ENCODE measurements at regions not wholly inside any gene's neighbourhood (a gene's known extent, or its start where the extent isn't known, plus 50 kb on each side); places are given as distances from the start of the nearest gene placed in this dataset.
A peak's percentile ranks its signal among the peaks of the same experiment; 100 is the strongest.

DNA sequence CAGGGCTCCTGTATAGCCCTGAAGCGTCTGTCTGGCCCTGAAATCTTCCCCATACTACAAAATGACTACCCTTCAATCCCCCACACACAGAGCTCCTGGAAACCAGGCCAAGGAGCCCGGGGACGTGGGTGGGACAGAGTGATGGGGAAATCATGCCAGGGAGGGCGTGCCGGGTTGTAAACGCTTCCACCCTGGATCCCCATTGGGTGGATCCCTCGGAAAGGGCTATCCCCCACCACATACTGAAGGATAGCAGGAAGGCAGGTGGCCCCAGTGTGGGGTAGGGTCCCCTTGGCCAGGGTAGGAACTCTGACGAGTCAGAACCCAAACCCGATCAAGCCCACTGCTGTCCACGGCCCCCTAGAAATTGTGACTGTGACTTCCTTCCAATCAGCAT is 91.7 kb downstream of the INHBB start:
- Histone ChIP-seq H3K27ac (peak overlapping the region in 1 of 2 donors; percentile 63), H3K36me3 (no peaks in the 10 kb centered on the region), H3K4me1 (peaks cover 7 to 9% of the 10 kb centered on the region in 2 donors), H3K27me3 (no peaks in the 10 kb centered on the region), H3K4me3 (no peak overlapping the region), H3K9me3 (no peaks in the 10 kb centered on the region)
- TF ChIP-seq POLR2A (IDR thresholded peaks at IDR 0.05) (no peak), POLR2AphosphoS5 (IDR thresholded peaks at IDR 0.05) (no peak)
- TF ChIP-seq, protein P1, sequence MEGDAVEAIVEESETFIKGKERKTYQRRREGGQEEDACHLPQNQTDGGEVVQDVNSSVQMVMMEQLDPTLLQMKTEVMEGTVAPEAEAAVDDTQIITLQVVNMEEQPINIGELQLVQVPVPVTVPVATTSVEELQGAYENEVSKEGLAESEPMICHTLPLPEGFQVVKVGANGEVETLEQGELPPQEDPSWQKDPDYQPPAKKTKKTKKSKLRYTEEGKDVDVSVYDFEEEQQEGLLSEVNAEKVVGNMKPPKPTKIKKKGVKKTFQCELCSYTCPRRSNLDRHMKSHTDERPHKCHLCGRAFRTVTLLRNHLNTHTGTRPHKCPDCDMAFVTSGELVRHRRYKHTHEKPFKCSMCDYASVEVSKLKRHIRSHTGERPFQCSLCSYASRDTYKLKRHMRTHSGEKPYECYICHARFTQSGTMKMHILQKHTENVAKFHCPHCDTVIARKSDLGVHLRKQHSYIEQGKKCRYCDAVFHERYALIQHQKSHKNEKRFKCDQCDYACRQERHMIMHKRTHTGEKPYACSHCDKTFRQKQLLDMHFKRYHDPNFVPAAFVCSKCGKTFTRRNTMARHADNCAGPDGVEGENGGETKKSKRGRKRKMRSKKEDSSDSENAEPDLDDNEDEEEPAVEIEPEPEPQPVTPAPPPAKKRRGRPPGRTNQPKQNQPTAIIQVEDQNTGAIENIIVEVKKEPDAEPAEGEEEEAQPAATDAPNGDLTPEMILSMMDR (IDR thresholded peaks at IDR 0.05), result peak in 1 of 3 donors; percentile 4
- intact Hi-C loops (cut with DNase I; ENCODE audit: low total_unique reads), result no loop called here
- no peak for DNase-seq (ENCODE audit: low spot score in 2 of 2)

DNA sequence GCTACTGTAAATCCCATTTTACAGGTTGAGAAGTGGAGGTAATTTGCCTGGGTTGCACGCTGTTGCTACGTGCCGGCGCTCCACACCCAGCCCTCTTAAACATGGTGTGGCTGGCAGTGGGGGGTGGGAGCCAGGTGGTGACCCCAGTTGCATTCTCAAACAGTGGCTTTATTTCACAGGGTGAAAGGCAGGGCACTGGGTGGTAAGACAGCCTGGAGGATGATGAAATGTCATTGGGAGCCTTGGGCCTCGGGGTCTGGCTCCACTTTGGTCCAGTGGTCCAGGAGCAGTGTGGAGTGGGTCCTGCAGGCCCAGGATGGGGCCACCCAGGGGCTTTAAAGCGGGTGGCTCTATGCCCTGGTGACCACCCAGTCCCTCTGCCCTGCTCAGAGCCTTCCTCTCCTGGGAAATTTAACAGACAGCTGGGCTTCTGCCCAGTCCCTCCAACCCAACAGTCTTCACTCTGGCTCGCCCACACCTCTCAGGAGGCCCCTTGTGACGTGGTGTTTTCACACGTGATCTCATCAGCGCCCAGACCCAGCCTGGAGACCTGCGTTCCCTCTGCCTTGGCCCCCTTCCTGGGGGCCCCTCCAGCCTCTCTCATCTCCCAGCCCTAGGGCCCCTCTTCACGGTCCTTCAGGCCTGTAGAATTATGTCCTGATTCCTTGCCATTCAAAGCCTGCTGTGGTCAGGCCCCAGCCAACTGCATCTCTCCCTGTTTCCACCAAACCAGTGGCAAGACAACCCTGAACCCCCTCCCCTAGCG is 92.5 kb downstream of the INHBB start:
- H3K36me3 ChIP-seq, result no peaks in the 10 kb centered on the region
- H3K4me3 ChIP-seq, result no peak overlapping the region
- DNase-seq (ENCODE audit: low spot score in 2 of 2), result no peak
- TF ChIP-seq POLR2AphosphoS5 (IDR thresholded peaks at IDR 0.05), result no peak
- TF ChIP-seq POLR2A (IDR thresholded peaks at IDR 0.05), result no peak
- TF ChIP-seq, protein P1 (IDR thresholded peaks at IDR 0.05), result no peak
- peaks cover 7 to 9% of the 10 kb centered on the region in 2 donors for H3K4me1 ChIP-seq
- no peak overlapping the region for H3K27ac ChIP-seq
- no peaks in the 10 kb centered on the region for H3K9me3 ChIP-seq
- H3K27me3 ChIP-seq, result no peaks in the 10 kb centered on the region
- intact Hi-C loops (cut with DNase I; ENCODE audit: low total_unique reads), result no loop called here

DNA sequence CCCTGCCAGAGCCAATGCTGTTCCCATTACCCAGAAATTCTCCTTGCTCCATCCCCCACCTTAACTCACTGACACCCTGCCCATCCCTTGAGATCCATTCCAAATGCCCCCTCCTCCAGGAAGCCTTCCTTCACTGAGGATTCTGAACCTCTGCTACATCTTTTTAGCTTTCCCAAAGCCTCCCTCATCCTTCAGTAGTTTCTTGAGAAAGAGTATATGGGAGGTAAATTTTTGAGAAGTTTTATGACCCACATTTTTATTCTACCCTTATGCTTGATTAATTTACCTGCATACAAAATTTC is 93.1 kb downstream of the INHBB start:
- intact Hi-C loops (cut with DNase I; ENCODE audit: low total_unique reads), result no loop called here
- no peak overlapping the region for H3K4me3 ChIP-seq
- TF ChIP-seq POLR2A (IDR thresholded peaks at IDR 0.05) (no peak), POLR2AphosphoS5 (IDR thresholded peaks at IDR 0.05) (no peak)
- TF ChIP-seq, protein P1 (IDR thresholded peaks at IDR 0.05), result no peak
- no peaks in the 10 kb centered on the region for H3K27me3 ChIP-seq
- DNase-seq (ENCODE audit: low spot score in 2 of 2), result no peak
- H3K4me1 ChIP-seq, result peaks cover 7 to 9% of the 10 kb centered on the region in 2 donors
- no peaks in the 10 kb centered on the region for H3K36me3 ChIP-seq
- no peak overlapping the region for H3K27ac ChIP-seq
- no peaks in the 10 kb centered on the region for H3K9me3 ChIP-seq

DNA sequence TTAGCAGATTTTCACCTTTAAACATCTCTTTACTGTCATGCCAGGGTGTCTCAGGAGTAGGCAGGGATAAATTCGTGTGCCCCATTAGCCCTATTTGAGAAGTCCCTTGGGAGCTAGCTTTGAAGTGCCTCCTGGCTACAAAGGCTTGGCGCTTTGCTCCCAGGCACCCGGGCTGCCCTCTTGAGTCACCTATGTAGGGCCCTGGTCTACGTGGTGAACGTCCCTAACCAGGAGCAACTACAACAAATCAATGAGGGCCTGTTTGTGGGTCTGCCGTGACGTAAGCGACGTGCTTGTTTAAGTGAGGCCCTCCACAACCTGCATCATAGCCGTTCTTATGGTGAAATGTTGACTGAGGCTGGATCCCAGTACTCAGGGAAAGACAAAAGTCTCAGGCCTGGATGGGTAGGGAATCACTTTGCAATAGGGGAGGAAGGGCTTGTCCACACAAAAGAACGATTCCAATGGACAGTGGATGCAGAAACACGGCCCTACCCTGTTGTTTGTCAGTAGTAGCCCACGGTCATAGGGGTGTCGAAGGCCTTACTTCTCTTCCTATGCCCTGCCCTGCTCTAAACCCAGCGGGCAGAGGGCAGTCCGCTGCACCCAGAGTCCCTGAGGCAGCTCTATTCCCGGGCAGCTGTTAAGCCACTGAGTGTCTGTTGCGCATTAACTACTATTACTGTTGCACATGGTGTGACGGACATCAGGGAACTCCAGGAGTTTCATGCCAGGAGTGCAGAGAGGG is 93.9 kb downstream of the INHBB start:
- Histone ChIP-seq H3K27ac (no peak overlapping the region), H3K36me3 (no peaks in the 10 kb centered on the region), H3K27me3 (no peaks in the 10 kb centered on the region), H3K4me1 (peaks cover 7 to 9% of the 10 kb centered on the region in 2 donors), H3K9me3 (no peaks in the 10 kb centered on the region), H3K4me3 (no peak overlapping the region)
- intact Hi-C loops (cut with DNase I; ENCODE audit: low total_unique reads), result no loop called here
- no peak for DNase-seq (ENCODE audit: low spot score in 2 of 2)
- TF ChIP-seq, protein P1 (IDR thresholded peaks at IDR 0.05), result no peak
- TF ChIP-seq POLR2A (IDR thresholded peaks at IDR 0.05) (no peak), POLR2AphosphoS5 (IDR thresholded peaks at IDR 0.05) (no peak)
